HG03442 (cell line): ENCODE measurements at regions not wholly inside any gene's neighbourhood (a gene's known extent, or its start where the extent isn't known, plus 50 kb on each side); places are given as distances from the start of the nearest gene placed in this dataset.
"Not testable (repeated sequence)": the region's sequence is repeated elsewhere in the genome, so short reads cannot be mapped to it uniquely, and the experiment has no call there.

Experiments
- ATAC-seq: cut with Tn5 transposase; IDR thresholded peaks from one replicate; pipeline ENCODE4 v1.9.1; 2021; ENCODE audit warnings: mild to moderate bottlenecking, moderate library complexity; ENCODE audit not compliant: unreplicated experiment

- ATAC-seq = no peak
Observed at GRCh38 chr2:226540204-226540994, 259.2 kb downstream of the IRS1 start.

GRCh38 chr2:226536410-226536809 is 263.2 kb downstream of the IRS1 start:
- ATAC-seq = no peak

- ATAC-seq = not testable (repeated sequence)
Observed at GRCh38 chr2:226532976-226533375, 266.6 kb downstream of the IRS1 start.

- ATAC-seq = no peak
Observed at GRCh38 chr2:226531061-226531810, 268.4 kb downstream of the IRS1 start.

- no peak for ATAC-seq
Observed at GRCh38 chr2:226529556-226529955, 270.1 kb downstream of the IRS1 start.

GRCh38 chr2:226526716-226527115 is 272.9 kb downstream of the IRS1 start:
- ATAC-seq = no peak

- ATAC-seq = no peak
Observed at GRCh38 chr2:226524381-226524843, 275.2 kb downstream of the IRS1 start.

- no peak for ATAC-seq
Observed at GRCh38 chr2:226520723-226521122, 278.9 kb downstream of the IRS1 start.

- ATAC-seq = no peak
Observed at GRCh38 chr2:226515344-226516055, 284.1 kb downstream of the IRS1 start.

- ATAC-seq = no peak
Observed at GRCh38 chr2:226514895-226515294, 284.7 kb downstream of the IRS1 start.

- ATAC-seq = no peak
Observed at GRCh38 chr2:226511311-226511710, 288.3 kb downstream of the IRS1 start.

- no peak for ATAC-seq
Observed at GRCh38 chr2:226508683-226509082, 290.9 kb downstream of the IRS1 start.

- ATAC-seq = no peak
Observed at GRCh38 chr2:226508005-226508404, 291.6 kb downstream of the IRS1 start.

GRCh38 chr2:226497146-226497909 is 302.3 kb downstream of the IRS1 start:
- ATAC-seq = no peak

- no peak for ATAC-seq
Observed at GRCh38 chr2:226496273-226496550, 303.4 kb downstream of the IRS1 start.

- no peak for ATAC-seq
Observed at GRCh38 chr2:226495466-226496272, 304.0 kb downstream of the IRS1 start.

- ATAC-seq = no peak
Observed at GRCh38 chr2:226491112-226491511, 308.5 kb downstream of the IRS1 start.

- ATAC-seq = peak; percentile 83
Observed at GRCh38 chr2:226489775-226490541, 309.7 kb downstream of the IRS1 start.

- ATAC-seq = peak; percentile 58
Observed at GRCh38 chr2:226488034-226488433, 311.6 kb downstream of the IRS1 start.
